Tibial nerve (tissue), 4 donors: ENCODE measurements at regions not wholly inside any gene's neighbourhood (a gene's known extent, or its start where the extent isn't known, plus 50 kb on each side); places are given as distances from the start of the nearest gene placed in this dataset.

Source experiments
- DNase-seq, 2 donors: peaks; one replicate each; pipeline ENCODE4 v3.0.0-alpha.2; 2019; ENCODE audit warnings: low spot score in 2 of 2
- H3K27ac ChIP-seq, 4 donors: fragments of 200-600 bp; sonication (generic) in 3 of 4; one replicate each; pipeline ENCODE4 v1.5.1; 2017 to 2019; ENCODE audit warnings: mild to moderate bottlenecking in 1 of 4
- H3K27me3 ChIP-seq, 2 donors: fragments of 200-600 bp; sonication (generic) in 1 of 2; one replicate each; pipeline versions ENCODE4 v1.5.1 to v1.6.0; 2017 to 2019
- H3K36me3 ChIP-seq, 3 donors: fragments of 200-600 bp; sonication (generic); one replicate each; pipeline ENCODE4 v1.5.1; 2018 to 2019
- H3K4me1 ChIP-seq, 4 donors: fragments of 200-600 bp; sonication (generic) in 3 of 4; one replicate each; pipeline ENCODE4 v1.5.1; 2017 to 2019
- H3K4me3 ChIP-seq, 4 donors: fragments of 200-600 bp; sonication (generic) in 3 of 4; one replicate each; pipeline ENCODE4 v1.5.1; 2017 to 2019; ENCODE audit warnings: mild to moderate bottlenecking in 1 of 4, moderate library complexity in 1 of 4
- H3K9me3 ChIP-seq, 4 donors: fragments of 200-600 bp; sonication (generic) in 3 of 4; one replicate each; pipeline ENCODE4 v1.5.1; 2017 to 2019
- EP300 ChIP-seq, 2 donors: sonication (generic); formaldehyde crosslinking; IDR thresholded peaks; one replicate each; pipeline ENCODE4 v1.6.1; 2017; ENCODE audit warnings: antibody characterized with exemption in 2 of 2, mild to moderate bottlenecking in 1 of 2
- POLR2A ChIP-seq, 2 donors: fragments of 450-650 bp; IDR thresholded peaks; one replicate each; pipeline ENCODE4 v1.6.1; 2017; ENCODE audit warnings: antibody characterized with exemption in 2 of 2, mild to moderate bottlenecking in 2 of 2, moderate library complexity in 2 of 2
- WGBS, 2 donors: methylation state at CpG; one replicate each; pipeline ENCODE4 v1.1.5; 2018; 5-methylcytosine and 5-hydroxymethylcytosine counted together
- TF ChIP-seq, protein P1 (sequence below), 5 experiments: fragments of 200-600 bp in 3 of 5; fragments of 450-650 bp in 2 of 5; sonication (generic) in 3 of 5; IDR thresholded peaks; one replicate each; pipeline ENCODE4 v1.5.1; 2016 to 2019; ENCODE audit warnings: antibody characterized with exemption in 5 of 5, mild to moderate bottlenecking in 3 of 5, moderate library complexity in 2 of 5

DNA sequence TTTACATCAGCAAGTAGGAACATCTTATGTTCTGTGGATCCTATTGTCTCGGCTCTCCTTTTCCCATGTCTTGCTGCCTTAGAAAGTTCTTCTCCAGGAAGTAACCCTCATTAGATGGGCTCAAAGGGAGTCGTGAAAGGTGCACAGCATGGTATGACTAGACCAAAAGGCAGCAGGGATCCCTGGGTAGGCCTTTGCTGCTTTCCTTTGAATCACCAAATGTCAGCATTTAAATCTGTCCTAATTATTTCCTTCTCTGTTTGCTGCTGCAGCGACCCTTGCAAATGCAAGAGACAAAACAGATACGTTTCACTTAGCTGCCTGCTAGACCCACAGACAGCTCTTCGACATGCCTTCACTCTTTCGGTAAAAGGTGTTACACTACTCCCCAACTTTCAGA, 218.4 kb downstream of the ACTL7B start:
- Histone ChIP-seq H3K9me3 (no peaks in the 10 kb centered on the region), H3K36me3 (no peaks in the 10 kb centered on the region), H3K4me3 (no peak overlapping the region), H3K27ac (no peak overlapping the region), H3K27me3 (no peaks in the 10 kb centered on the region), H3K4me1 (no peaks in the 10 kb centered on the region)
- WGBS, 2 donors, result 72 to 74% methylated on average over 6 of the region's 6 CpGs
- TF ChIP-seq, protein P1, sequence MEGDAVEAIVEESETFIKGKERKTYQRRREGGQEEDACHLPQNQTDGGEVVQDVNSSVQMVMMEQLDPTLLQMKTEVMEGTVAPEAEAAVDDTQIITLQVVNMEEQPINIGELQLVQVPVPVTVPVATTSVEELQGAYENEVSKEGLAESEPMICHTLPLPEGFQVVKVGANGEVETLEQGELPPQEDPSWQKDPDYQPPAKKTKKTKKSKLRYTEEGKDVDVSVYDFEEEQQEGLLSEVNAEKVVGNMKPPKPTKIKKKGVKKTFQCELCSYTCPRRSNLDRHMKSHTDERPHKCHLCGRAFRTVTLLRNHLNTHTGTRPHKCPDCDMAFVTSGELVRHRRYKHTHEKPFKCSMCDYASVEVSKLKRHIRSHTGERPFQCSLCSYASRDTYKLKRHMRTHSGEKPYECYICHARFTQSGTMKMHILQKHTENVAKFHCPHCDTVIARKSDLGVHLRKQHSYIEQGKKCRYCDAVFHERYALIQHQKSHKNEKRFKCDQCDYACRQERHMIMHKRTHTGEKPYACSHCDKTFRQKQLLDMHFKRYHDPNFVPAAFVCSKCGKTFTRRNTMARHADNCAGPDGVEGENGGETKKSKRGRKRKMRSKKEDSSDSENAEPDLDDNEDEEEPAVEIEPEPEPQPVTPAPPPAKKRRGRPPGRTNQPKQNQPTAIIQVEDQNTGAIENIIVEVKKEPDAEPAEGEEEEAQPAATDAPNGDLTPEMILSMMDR (IDR thresholded peaks at IDR 0.05), result no peak
- TF ChIP-seq EP300 (IDR thresholded peaks at IDR 0.05) (no peak), POLR2A (IDR thresholded peaks at IDR 0.05) (no peak)
- no peak for DNase-seq

DNA sequence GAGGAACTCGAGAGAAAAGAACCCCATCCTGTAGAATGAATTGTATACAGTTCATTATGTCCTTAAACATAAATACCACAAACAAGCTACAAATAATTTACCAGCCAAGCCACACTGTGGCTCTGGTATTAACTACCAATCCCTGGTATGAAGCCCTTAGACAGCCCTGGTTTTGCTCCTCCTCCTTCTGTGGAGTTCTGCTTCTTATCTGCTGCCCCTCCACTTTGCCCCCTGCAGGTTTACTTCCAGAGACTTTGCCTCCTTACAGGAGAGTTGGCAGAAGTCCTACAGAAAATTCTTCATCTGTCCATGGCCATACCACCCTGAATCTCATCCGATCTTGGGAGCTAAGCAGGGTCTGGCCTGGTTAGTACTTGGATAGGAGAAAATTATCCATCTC, 219.8 kb downstream of the ACTL7B start:
- no peaks in the 10 kb centered on the region for H3K9me3 ChIP-seq
- 53 to 58% methylated on average over 2 of the region's 2 CpGs for WGBS, 2 donors
- no peak for DNase-seq

DNA sequence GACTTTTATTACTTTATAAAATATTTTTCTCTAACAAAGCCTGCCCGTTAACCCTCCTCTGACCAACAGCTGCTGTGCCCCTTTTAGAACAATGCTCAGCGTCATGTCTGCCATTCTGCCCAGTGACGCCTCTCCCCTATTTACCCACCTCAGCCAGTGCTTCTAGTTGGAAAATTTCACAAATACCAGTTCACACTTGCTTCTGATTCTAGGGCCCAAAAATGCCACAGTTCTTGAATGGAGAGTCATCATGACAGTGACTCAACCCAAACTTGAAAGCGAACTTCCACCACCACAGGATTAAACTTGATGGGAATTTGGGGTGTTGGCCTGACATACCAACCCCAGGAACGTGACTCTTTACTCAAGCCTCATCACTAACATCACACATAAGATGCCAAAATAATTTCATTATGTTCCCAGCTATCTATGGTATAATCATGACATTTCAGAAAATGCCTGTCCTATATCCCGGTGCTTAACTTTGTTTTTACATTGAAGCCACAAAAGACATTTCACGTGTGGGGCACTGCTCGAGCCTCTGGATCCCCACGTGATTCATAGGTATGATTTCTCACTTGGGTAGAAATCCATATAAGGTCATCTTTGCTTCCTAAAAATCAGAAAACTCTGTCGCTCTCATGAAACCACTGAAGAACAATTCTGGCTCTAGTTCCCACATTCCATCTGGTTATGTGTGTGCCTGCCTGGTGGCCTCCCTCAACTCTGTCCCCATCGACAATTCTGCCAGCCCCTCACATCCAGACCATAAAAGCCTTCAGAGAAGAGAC, 220.9 kb downstream of the ACTL7B start:
- Histone ChIP-seq H3K27me3 (no peaks in the 10 kb centered on the region), H3K4me3 (no peak overlapping the region), H3K9me3 (no peaks in the 10 kb centered on the region), H3K36me3 (no peaks in the 10 kb centered on the region), H3K4me1 (no peaks in the 10 kb centered on the region), H3K27ac (no peak overlapping the region)
- no peak for DNase-seq
- 73 to 74% methylated on average over 11 of the region's 11 CpGs for WGBS, 2 donors
- TF ChIP-seq, protein P1 (IDR thresholded peaks at IDR 0.05), result no peak
- TF ChIP-seq EP300 (IDR thresholded peaks at IDR 0.05) (no peak), POLR2A (IDR thresholded peaks at IDR 0.05) (no peak)

More for the DNA sequence above, 219.8 kb downstream of the ACTL7B start:
- TF ChIP-seq, protein P1 (IDR thresholded peaks at IDR 0.05), result no peak
- no peak for TF ChIP-seq EP300 (IDR thresholded peaks at IDR 0.05)
- no peak overlapping the region for H3K4me3 ChIP-seq
- H3K27me3 ChIP-seq, result no peaks in the 10 kb centered on the region
- no peaks in the 10 kb centered on the region for H3K4me1 ChIP-seq
- no peak overlapping the region for H3K27ac ChIP-seq
- H3K36me3 ChIP-seq, result no peaks in the 10 kb centered on the region

DNA sequence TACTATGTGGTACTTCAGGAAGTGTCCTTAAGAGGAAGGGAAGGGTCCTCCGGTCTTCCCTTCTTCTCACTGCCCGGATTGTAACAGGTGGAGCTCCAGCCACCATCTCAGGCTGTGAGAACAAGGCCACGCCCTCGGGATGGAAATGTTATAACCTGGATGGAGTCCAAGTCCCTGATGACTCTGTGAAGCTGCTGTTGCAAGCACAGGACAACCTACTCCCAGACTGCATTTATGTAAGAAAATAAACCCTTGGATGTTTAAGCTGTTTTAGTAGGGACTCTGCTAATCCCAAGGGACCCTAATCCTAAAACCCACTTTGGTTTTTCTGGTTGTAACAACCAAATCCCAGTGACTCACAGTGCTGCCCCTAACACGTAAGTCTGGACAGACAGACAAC, 221.6 kb downstream of the ACTL7B start:
- 50 to 61% methylated on average over 5 of the region's 5 CpGs for WGBS, 2 donors
- no peak overlapping the region for H3K27ac ChIP-seq

More for the DNA sequence above, 221.6 kb downstream of the ACTL7B start:
- DNase-seq, result no peak
- Histone ChIP-seq H3K4me3 (no peak overlapping the region), H3K27me3 (no peaks in the 10 kb centered on the region), H3K9me3 (no peaks in the 10 kb centered on the region), H3K4me1 (no peaks in the 10 kb centered on the region), H3K36me3 (no peaks in the 10 kb centered on the region)
- TF ChIP-seq POLR2A (IDR thresholded peaks at IDR 0.05) (no peak), EP300 (IDR thresholded peaks at IDR 0.05) (no peak)
- TF ChIP-seq, protein P1 (IDR thresholded peaks at IDR 0.05), result no peak
